SH-SY5Y (cell line): ENCODE measurements at regions not wholly inside any gene's neighbourhood (a gene's known extent, or its start where the extent isn't known, plus 50 kb on each side); places are given as distances from the start of the nearest gene placed in this dataset.

Experiments
- GATA2 ChIP-seq: IDR thresholded peaks from 2 replicates; pipeline ENCODE4 v1.6.1; 2011; ENCODE audit warnings: mild to moderate bottlenecking, low read depth, low read length
- GATA3 ChIP-seq: IDR thresholded peaks from 2 replicates; pipeline ENCODE4 v1.6.1; 2011; ENCODE audit warnings: low read depth, mild to moderate bottlenecking, low read length, moderate library complexity

DNA sequence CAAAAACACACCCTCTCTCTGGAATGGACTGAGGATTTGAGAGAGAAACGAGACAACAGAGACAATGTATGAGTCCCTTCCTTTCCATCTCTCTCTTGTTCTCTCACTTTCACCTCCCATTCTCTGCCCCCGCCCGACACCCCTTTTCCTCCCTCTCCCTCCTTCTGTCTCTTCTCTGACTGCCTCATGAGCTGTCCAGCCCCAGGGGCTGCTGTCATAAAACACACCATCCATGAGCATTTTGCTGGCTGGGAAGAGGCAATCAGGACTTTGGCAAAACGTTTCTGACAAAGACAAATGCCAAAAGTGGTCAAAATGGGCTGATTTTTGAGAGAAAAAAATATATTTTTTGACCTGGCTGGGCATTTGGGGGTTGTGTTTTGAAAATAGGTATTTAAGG, 377.2 kb downstream of the EN1 start:
- no peak for TF ChIP-seq GATA2
- no peak for TF ChIP-seq GATA3

DNA sequence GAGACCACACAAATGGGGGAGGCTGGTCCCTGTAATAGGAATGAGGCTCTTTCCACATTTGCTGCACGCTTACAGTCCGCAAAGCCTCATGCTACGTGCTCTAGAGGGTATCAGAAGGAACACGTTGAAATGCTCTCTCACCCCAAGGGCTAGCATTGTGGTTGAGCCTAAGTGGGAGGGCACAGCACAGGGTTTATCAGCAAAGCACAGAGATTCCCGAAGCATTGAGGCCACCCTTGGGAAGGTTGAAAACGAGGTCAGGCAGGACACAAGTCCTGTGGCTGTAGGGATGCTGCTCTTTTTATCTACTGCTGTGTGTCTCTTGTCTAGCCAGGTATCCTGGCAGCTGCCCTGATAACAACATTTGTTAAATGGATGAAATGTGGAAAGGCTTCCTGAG, 378.3 kb downstream of the EN1 start:
- TF ChIP-seq GATA2 (no peak), GATA3 (no peak)

DNA sequence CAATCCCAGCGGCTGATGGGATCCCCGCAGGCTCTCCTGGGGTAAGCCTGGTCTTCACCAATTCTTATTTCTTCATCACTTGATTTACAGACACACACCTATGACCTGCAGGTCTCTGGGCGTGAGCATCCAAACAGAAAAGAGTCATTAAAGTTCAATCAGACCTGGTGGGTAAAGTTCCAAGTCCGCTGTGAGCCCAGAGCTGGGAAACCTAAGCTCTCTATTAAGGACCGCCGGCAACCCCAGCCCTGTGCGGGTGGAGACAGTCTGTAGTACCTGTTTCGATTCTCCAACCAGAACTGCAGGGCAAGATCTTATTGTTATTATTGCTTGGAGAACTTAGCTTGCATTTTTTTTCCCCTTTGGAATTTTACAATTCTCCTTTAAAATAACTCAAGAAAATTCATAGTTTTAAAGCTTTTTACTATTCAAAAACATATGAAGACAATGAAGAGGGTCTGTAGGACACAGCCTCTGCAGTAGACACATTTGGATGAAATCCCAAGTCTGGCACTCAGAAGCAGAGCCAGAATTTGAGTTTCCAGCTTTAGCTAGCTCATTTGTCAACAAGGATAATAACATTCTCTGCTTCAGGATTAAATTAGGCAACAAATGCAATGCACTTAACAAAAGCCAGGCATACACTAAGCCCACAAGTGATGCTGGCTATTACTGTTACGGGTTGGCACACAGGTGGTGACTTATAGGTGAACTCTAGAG, 376.4 kb downstream of the INSIG2 start:
- TF ChIP-seq GATA2: no peak
- TF ChIP-seq GATA3: no peak

DNA sequence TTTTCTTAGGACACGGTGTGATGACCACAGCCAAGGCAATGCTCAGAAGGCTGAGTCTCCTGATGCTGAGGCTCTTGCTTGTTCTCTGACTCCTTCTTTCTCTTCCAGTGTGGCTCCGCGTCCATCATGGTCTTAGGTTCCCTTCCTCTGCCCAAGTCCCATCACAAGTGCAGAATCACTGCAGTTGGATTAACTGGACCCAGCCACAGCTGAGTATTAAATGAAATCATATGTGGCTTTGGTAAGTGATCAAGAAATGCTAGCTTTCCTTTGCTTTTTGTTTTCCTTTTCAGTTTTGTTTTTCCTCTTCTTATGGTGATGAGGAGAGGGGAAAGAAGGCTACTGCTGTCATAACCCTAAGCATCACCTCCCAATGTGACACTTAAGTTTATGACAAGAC, 375.8 kb downstream of the INSIG2 start:
- TF ChIP-seq GATA3 (no peak), GATA2 (no peak)

- TF ChIP-seq GATA2 (no peak), GATA3 (no peak)
These were observed 372.2 kb downstream of the INSIG2 start for GRCh38 chr2:118460425-118460824.

DNA sequence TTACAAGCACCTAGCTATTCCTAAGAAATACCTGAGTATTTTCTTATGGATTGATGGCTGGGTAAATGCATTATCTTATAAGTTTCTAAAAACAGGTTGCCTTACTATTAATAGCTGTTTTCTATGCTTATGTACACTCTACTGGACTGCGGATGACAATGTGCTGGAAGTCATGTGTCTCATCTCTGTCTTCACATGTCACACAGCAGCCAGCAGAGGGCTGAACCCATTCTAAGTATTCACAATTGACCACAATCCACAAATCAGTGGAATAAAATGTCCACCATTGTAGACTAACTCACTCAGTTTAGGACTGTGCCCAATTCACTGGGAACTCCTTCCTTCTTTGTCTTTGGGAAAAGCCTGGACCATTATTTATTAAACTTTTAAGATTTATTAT, 371.2 kb downstream of the INSIG2 start:
- TF ChIP-seq GATA3 (no peak), GATA2 (no peak)

DNA sequence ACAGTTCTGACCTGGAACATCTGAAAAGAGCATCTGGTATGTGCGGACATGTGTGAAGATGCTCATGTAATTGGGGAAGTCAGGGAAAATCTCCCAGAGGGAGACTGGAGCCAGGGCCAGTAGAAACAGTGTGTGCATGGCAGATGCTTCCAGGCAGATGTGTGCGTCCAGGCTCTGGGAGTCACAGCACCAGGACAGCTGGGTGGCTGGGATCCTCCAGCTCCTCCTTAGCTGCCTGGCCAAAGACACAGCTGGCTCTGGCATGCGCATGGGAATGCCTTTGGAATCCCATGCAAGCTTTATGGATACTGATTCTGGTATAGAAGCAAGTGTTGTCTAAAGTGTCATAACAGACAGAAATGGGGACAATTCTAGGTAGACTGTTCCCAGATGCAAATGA, 369.7 kb downstream of the INSIG2 start:
- TF ChIP-seq GATA2: no peak
- TF ChIP-seq GATA3: no peak

DNA sequence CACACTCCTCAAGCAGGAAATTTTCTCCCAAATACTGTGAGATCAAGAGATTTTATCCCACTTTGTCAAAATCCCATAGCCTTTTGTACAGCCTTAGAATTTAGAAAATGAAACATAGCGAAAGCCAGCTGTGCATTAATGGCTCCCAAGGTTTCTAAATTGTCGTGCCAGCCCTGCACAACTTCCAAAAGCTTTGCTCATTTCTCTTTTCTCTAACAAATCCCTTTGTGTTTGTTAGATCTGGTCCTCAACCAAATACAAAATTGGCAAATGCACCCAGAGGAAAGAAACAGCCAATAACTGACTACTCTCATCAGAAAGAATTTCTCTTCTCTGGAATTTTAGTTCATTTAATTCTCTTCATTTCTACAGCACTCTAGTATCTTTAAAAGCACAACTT, 361.1 kb downstream of the INSIG2 start:
- TF ChIP-seq GATA2: no peak
- TF ChIP-seq GATA3: no peak

GRCh38 chr2:118443596-118443995, 355.3 kb downstream of the INSIG2 start:
- TF ChIP-seq GATA3 (no peak), GATA2 (no peak)

- TF ChIP-seq GATA3 (no peak), GATA2 (no peak)
These were observed 354.8 kb downstream of the INSIG2 start for GRCh38 chr2:118442996-118443553.

DNA sequence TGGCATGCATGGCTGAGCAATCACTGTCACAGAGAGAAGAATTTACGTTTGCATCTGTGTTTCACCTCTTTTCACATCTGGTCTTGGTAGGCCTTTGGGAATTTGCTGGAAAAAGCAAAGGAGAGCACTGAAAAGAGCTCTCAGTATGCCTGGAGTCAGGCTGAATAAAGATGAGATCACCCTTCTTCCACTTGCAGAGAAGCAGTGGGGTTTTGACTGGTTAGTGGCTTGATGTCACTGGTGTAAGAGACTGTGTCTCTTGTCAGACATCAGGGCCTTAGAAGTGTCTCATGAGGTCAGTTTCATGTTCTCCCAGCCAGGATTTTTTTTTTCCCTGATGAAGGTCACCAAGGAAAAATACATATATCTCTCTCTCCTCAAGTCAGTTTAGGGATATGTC, 353.8 kb downstream of the INSIG2 start:
- no peak for TF ChIP-seq GATA3

DNA sequence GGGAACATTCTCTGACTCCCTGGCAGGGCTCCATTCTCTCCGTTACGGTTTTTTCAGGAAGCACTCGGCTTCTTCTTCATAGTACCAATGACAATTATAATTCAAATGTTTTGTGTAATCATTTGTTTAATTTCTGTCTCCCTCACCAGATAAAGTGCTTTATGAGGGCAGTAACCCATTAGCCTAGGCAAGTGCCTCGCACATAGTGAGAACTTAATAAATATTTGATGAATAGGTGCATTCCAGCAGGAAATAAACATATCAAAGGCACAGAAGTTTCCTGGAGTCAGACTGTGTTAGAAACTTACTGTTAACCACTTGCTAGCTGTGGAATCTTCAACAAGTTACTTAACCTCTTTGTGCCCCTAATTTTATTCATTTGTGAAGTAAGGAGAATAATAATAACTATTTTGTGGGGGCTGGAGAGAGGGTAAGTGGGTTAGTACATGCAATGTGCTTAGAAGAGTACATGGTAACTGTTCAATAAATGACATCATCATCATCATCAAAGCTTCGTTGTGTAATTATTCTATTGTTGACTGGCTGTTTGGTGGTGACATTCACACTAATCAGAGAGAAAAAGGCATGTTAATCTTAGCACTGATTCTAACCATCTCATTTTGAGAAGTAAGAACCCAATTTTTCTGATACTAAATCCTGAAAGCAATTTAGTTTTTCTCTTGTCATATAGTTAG, 352.3 kb downstream of the INSIG2 start:
- no peak for TF ChIP-seq GATA2

GRCh38 chr2:118437501-118437900, 349.2 kb downstream of the INSIG2 start:
- no peak for TF ChIP-seq GATA3
- no peak for TF ChIP-seq GATA2

- no peak for TF ChIP-seq GATA2
These were observed 343.7 kb downstream of the INSIG2 start for GRCh38 chr2:118431997-118432396.

DNA sequence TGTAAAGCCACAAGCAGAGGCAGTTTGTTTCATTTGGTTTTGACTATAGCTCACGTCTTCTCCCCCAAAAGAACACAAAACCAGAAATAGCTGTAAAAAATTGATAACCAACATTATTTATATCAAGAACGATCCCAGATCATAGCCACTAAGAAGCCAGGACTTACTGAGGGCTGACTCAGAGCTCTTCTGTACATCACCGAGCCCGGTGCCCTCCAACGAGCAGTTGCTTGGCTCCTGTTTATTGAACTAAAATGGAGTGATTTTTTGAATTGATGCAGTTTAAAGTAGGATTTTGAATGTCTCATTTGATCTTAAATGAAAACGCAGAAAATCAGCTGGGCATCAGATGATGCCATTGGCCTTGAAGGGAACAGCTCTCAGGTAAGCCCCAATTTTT, 343.3 kb downstream of the INSIG2 start:
- TF ChIP-seq GATA3 (no peak), GATA2 (no peak)
